Stomach smooth muscle (tissue), 2 donors: ENCODE measurements at regions not wholly inside any gene's neighbourhood (a gene's known extent, or its start where the extent isn't known, plus 50 kb on each side); places are given as distances from the start of the nearest gene placed in this dataset.

Experiments
- H3K27ac ChIP-seq: one replicate; pipeline ENCODE4 v1.7.0; 2013; ENCODE audit warnings: mild to moderate bottlenecking, low read length, inconsistent platforms
- H3K27me3 ChIP-seq, 2 donors: one replicate each; pipeline ENCODE4 v1.7.0; 2013; ENCODE audit warnings: low read length in 2 of 2; ENCODE audit not compliant: insufficient read depth in 2 of 2, control insufficient read depth in 1 of 2
- H3K36me3 ChIP-seq, 2 donors: one replicate each; pipeline ENCODE4 v1.7.0; 2013; ENCODE audit warnings: low read length in 2 of 2; ENCODE audit not compliant: control insufficient read depth in 2 of 2, insufficient read depth in 2 of 2
- H3K4me1 ChIP-seq: one replicate; pipeline ENCODE4 v1.7.0; 2013; ENCODE audit warnings: low read length; ENCODE audit not compliant: control insufficient read depth, insufficient read depth
- H3K4me3 ChIP-seq, 2 donors: one replicate each; pipeline ENCODE4 v1.7.0; 2013; ENCODE audit warnings: low read length in 2 of 2
- H3K9ac ChIP-seq, 2 donors: one replicate each; pipeline ENCODE4 v1.7.0; 2013; ENCODE audit warnings: low read length in 2 of 2, mild to moderate bottlenecking in 1 of 2
- H3K9me3 ChIP-seq, 2 donors: one replicate each; pipeline ENCODE4 v1.7.0; 2013; ENCODE audit warnings: low read length in 2 of 2; ENCODE audit not compliant: control insufficient read depth in 2 of 2
- donor health status: healthy.
- donor health status: Pancreatic carcinoma.

- Histone ChIP-seq H3K27me3 (no peaks in the 10 kb centered on the region), H3K9me3 (peaks cover 0 to 4% of the 10 kb centered on the region in 2 donors), H3K9ac (no peak overlapping the region), H3K4me3 (no peak overlapping the region), H3K27ac (no peak overlapping the region), H3K36me3 (no peaks in the 10 kb centered on the region), H3K4me1 (peaks cover 3% of the 10 kb centered on the region)
Measured at GRCh38 chr10:36026656-36027390, 384.7 kb upstream of the FZD8 start.

DNA sequence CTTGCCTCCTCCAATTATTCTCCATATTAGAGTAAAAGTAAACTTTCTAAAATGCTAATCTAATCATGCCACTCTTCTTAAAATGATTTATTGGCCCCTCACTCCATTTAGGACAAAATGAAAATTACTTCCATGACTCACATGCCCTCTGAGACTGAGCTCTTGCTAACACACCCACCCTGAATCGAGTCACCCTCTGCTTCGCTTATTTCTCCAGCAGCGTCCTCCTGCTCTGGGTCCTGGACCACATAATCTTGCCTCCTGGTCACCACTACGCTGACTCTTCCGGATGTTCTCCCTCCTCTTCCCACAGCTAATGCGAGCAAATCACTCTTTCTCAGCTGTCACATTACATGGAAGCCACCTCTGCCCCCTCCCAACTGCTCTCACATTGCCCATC lies 384.0 kb upstream of the FZD8 start:
- Histone ChIP-seq H3K27me3 (no peaks in the 10 kb centered on the region), H3K36me3 (no peaks in the 10 kb centered on the region), H3K9ac (no peak overlapping the region), H3K4me1 (peaks cover 3% of the 10 kb centered on the region), H3K9me3 (peaks cover 0 to 4% of the 10 kb centered on the region in 2 donors), H3K4me3 (no peak overlapping the region), H3K27ac (no peak overlapping the region)

- peaks cover 0 to 4% of the 10 kb centered on the region in 2 donors for H3K9me3 ChIP-seq
- no peaks in the 10 kb centered on the region for H3K36me3 ChIP-seq
- H3K9ac ChIP-seq = no peak overlapping the region
- H3K4me3 ChIP-seq = no peak overlapping the region
- H3K27ac ChIP-seq = no peak overlapping the region
- no peaks in the 10 kb centered on the region for H3K27me3 ChIP-seq
- H3K4me1 ChIP-seq = peaks cover 3% of the 10 kb centered on the region
Measured at GRCh38 chr10:36023939-36024338, 381.8 kb upstream of the FZD8 start.

DNA sequence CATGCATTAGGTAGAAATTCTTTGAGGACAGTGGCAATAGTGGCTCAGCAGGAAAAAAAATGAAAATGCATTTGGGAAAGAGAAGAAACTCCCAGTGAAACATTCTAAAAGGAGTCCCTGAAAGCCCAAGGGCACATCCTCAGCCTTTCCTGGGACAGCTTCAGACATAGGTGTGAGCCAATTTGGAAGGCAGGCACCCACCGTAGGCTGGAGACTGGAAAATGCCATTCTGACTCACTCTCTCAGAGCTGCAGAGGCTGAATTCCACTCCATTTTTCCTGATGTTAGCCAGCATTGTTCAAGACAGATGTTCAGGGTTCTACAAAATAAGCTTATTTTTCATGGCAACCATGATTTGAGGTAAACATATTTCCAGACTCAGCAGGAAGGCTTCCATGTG lies 379.0 kb upstream of the FZD8 start:
- peaks cover 0 to 4% of the 10 kb centered on the region in 2 donors for H3K9me3 ChIP-seq
- peaks cover 3% of the 10 kb centered on the region for H3K4me1 ChIP-seq
- H3K27me3 ChIP-seq = no peaks in the 10 kb centered on the region
- no peak overlapping the region for H3K27ac ChIP-seq
- H3K4me3 ChIP-seq = no peak overlapping the region
- no peak overlapping the region for H3K9ac ChIP-seq
- no peaks in the 10 kb centered on the region for H3K36me3 ChIP-seq

- Histone ChIP-seq H3K36me3 (no peaks in the 10 kb centered on the region), H3K9me3 (peaks cover 0 to 4% of the 10 kb centered on the region in 2 donors), H3K9ac (no peak overlapping the region), H3K4me3 (no peak overlapping the region), H3K27ac (no peak overlapping the region), H3K27me3 (no peaks in the 10 kb centered on the region), H3K4me1 (peaks cover 3% of the 10 kb centered on the region)
Measured at GRCh38 chr10:36019749-36020148, 377.7 kb upstream of the FZD8 start.

DNA sequence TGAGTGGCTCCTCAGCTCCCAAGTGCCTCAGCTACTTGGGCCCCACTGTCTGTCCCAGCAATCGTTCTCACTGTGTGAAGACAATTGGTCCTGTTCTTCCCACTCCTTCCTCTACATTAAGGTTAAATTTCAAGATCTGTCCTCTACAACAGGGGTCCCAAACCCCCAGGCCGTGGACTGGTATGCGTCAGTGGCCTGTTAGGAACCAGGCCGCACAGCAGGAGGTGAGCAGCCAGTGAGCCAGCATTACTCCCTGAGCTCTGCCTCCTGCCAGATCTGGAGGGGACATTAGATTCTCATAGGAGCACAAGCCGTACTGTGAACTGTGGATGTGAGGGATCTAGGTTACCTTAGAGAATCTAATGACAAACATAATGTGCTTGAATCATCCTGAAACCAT lies 376.9 kb upstream of the FZD8 start:
- Histone ChIP-seq H3K9ac (no peak overlapping the region), H3K27ac (no peak overlapping the region), H3K4me3 (no peak overlapping the region), H3K4me1 (peaks cover 2% of the 10 kb centered on the region), H3K36me3 (no peaks in the 10 kb centered on the region), H3K27me3 (no peaks in the 10 kb centered on the region), H3K9me3 (peaks cover 0 to 4% of the 10 kb centered on the region in 2 donors)

GRCh38 chr10:36017137-36017536 lies 375.0 kb upstream of the FZD8 start:
- Histone ChIP-seq H3K9ac (no peak overlapping the region), H3K4me1 (no peaks in the 10 kb centered on the region), H3K36me3 (no peaks in the 10 kb centered on the region), H3K9me3 (no peaks in the 10 kb centered on the region), H3K4me3 (no peak overlapping the region), H3K27ac (no peak overlapping the region), H3K27me3 (no peaks in the 10 kb centered on the region)

DNA sequence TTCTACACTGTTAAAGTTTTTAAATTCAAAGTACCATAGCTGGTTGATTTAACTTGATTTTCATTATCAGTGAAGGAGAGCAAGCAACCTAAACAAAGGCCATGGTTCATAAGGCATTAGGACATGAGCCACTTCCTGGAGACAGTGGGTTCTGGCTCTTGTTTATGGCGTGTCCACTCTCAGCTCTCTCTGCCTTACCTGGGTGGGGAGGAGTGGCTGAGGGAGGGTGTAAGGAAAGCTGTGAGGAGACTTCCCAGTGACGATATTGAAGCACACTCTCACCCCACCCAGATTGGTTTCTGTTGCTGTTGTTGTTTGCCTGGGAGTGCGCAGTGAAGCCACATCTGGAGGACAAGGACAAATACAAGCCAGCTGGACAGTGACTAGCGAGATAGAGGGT lies 365.3 kb upstream of the FZD8 start:
- H3K4me1 ChIP-seq = no peaks in the 10 kb centered on the region

GRCh38 chr10:36003688-36004087 lies 361.6 kb upstream of the FZD8 start:
- Histone ChIP-seq H3K9ac (no peak overlapping the region), H3K4me1 (no peaks in the 10 kb centered on the region), H3K9me3 (peaks cover 0 to 6% of the 10 kb centered on the region in 2 donors), H3K27me3 (no peaks in the 10 kb centered on the region), H3K4me3 (no peak overlapping the region), H3K36me3 (no peaks in the 10 kb centered on the region), H3K27ac (no peak overlapping the region)

More for the DNA sequence above, 365.3 kb upstream of the FZD8 start:
- Histone ChIP-seq H3K27ac (no peak overlapping the region), H3K4me3 (no peak overlapping the region), H3K36me3 (no peaks in the 10 kb centered on the region), H3K9me3 (no peaks in the 10 kb centered on the region), H3K27me3 (no peaks in the 10 kb centered on the region), H3K9ac (no peak overlapping the region)

DNA sequence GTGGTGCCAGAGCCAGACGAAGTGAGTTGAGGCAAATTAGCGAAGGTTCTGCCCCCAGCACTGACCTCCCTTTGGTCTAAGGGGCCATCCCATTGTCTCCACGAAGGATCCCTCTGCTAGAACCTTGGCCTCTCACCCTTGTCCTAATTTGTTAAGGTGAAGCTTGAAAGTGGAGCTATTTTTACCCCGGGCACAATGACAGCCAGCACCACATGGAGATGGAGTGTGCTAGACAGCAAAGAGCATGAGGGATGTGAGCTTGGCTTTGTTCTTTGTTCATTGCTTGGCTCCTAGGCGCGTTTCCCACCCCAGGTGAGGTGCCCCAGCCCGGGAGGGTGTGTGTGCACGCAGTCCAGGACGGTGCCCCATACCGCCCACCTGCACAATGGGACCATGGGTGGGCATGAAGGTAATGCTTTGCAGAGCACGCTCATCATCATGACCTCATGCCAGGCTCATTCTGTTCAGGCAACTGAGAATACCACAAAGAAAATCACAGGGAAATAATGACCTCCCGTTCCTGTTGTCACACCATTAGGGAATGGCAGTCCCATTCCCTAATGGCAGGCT lies 361.0 kb upstream of the FZD8 start:
- no peaks in the 10 kb centered on the region for H3K27me3 ChIP-seq
- H3K27ac ChIP-seq = no peak overlapping the region
- no peak overlapping the region for H3K9ac ChIP-seq
- no peak overlapping the region for H3K4me3 ChIP-seq
- no peaks in the 10 kb centered on the region for H3K4me1 ChIP-seq
- H3K9me3 ChIP-seq = peaks cover 0 to 6% of the 10 kb centered on the region in 2 donors
- H3K36me3 ChIP-seq = no peaks in the 10 kb centered on the region

DNA sequence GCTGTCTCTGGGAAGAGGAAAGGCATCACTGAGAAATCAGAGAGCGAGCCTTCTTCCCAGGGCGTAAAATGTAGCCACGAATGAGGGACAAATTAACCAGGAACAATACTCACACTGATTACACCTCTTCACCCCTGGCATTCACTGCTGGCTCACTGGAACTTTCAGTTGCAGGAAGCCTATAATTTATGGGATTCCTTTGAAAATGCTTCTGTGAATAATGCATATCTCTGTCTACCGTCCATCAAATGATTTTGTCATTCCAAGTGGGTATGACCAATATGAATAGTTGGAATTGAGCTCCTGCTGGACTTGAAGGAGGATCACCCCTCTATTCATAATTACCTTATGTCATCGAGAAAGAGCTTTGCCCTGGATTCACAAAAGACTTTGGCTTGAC lies 360.3 kb upstream of the FZD8 start:
- H3K36me3 ChIP-seq = no peaks in the 10 kb centered on the region
- H3K27ac ChIP-seq = no peak overlapping the region
- H3K4me1 ChIP-seq = no peaks in the 10 kb centered on the region
- no peaks in the 10 kb centered on the region for H3K27me3 ChIP-seq
- no peak overlapping the region for H3K9ac ChIP-seq
- peaks cover 0 to 6% of the 10 kb centered on the region in 2 donors for H3K9me3 ChIP-seq
- H3K4me3 ChIP-seq = no peak overlapping the region
